ENCODE measurements at regions not wholly inside any gene's neighbourhood (a gene's known extent, or its start where the extent isn't known, plus 50 kb on each side); places are given as distances from the start of the nearest gene placed in this dataset.

- WGBS (ENCODE audit: insufficient coverage, insufficient replicate concordance, low lambda C conversion rate, missing lambda C conversion rate): 10% methylated on average over 4 of the region's 4 CpGs
- no peak overlapping the region for H3K9ac ChIP-seq (ENCODE audit: control insufficient read depth, insufficient read depth, low read length)
- no peaks in the 10 kb centered on the region for H3K27me3 ChIP-seq (replicated peaks in 1 of 2; ENCODE audit: control insufficient read depth in 2 of 2, insufficient read depth in 2 of 2, low read length in 1 of 2)
- CTCF ChIA-PET: no interaction called here
- intact Hi-C loops (cut with micrococcal nuclease; ENCODE audit: unreplicated experiment): no loop called here
- ATAC-seq (no peak), DNase-seq (ENCODE audit: low read depth, low spot score) (no peak), FAIRE-seq (no peak)
- in situ Hi-C loops (cut with MboI): no loop called here
- H3K4me1 ChIP-seq (ENCODE audit: control insufficient read depth, insufficient read depth, low read length): no peaks in the 10 kb centered on the region
- no peak for TF ChIP-seq CHD4 (IDR thresholded peaks at IDR 0.05)
- H3K4me3 ChIP-seq: no peak overlapping the region
- RAD21 ChIA-PET (ENCODE audit: unreplicated experiment): no interaction called here
- H2AFZ ChIP-seq (ENCODE audit: control insufficient read depth, low read depth, low read length): no peak overlapping the region
- H3K79me2 ChIP-seq (ENCODE audit: control insufficient read depth, insufficient read depth, low read length): no peaks in the 10 kb centered on the region
- POLR2A ChIA-PET: no interaction called here
- no peak overlapping the region for H3K27ac ChIP-seq (ENCODE audit: control insufficient read depth, insufficient read depth)
- no peaks in the 10 kb centered on the region for H3K9me3 ChIP-seq (replicated peaks; ENCODE audit: control insufficient read depth, insufficient read depth, low read length)
- no TSS peak for BruUV-seq (replicated peaks)
- no peaks in the 10 kb centered on the region for H4K20me1 ChIP-seq (ENCODE audit: control insufficient read depth, insufficient read depth)
- SMC1A ChIA-PET (ENCODE audit: uncharacterized antibody, unreplicated experiment): no interaction called here
- no peak overlapping the region for H3K4me2 ChIP-seq (ENCODE audit: control insufficient read depth, insufficient read depth)
- H3K36me3 ChIP-seq (ENCODE audit: control insufficient read depth in 2 of 2, insufficient read depth in 2 of 2, low read length in 1 of 2): no peaks in the 10 kb centered on the region
These were observed 509.4 kb downstream of the NFIB start for GRCh38 chr9:13804532-13804931.

GRCh38 chr9:13800776-13801175, 513.2 kb downstream of the NFIB start:
- no peaks in the 10 kb centered on the region for H3K9me3 ChIP-seq (replicated peaks; ENCODE audit: control insufficient read depth, insufficient read depth, low read length)
- no peak overlapping the region for H3K4me3 ChIP-seq
- WGBS (ENCODE audit: insufficient coverage, insufficient replicate concordance, low lambda C conversion rate, missing lambda C conversion rate): 24% methylated on average over 3 of the region's 3 CpGs
- intact Hi-C loops (cut with micrococcal nuclease; ENCODE audit: unreplicated experiment) (no loop called here), in situ Hi-C loops (cut with MboI) (no loop called here)
- BruUV-seq (replicated peaks): no TSS peak
- SMC1A ChIA-PET (ENCODE audit: uncharacterized antibody, unreplicated experiment): no interaction called here
- no peaks in the 10 kb centered on the region for H3K27me3 ChIP-seq (replicated peaks in 1 of 2; ENCODE audit: control insufficient read depth in 2 of 2, insufficient read depth in 2 of 2, low read length in 1 of 2)
- H3K9ac ChIP-seq (ENCODE audit: control insufficient read depth, insufficient read depth, low read length): no peak overlapping the region
- H4K20me1 ChIP-seq (ENCODE audit: control insufficient read depth, insufficient read depth): no peaks in the 10 kb centered on the region
- H3K4me1 ChIP-seq (ENCODE audit: control insufficient read depth, insufficient read depth, low read length): no peaks in the 10 kb centered on the region
- no peak for ATAC-seq
- POLR2A ChIA-PET: no interaction called here
- no peak for FAIRE-seq
- no peak for DNase-seq (ENCODE audit: low read depth, low spot score)
- H3K79me2 ChIP-seq (ENCODE audit: control insufficient read depth, insufficient read depth, low read length): no peaks in the 10 kb centered on the region
- RAD21 ChIA-PET (ENCODE audit: unreplicated experiment): no interaction called here
- H3K4me2 ChIP-seq (ENCODE audit: control insufficient read depth, insufficient read depth): no peak overlapping the region
- H3K36me3 ChIP-seq (ENCODE audit: control insufficient read depth in 2 of 2, insufficient read depth in 2 of 2, low read length in 1 of 2): no peaks in the 10 kb centered on the region
- CTCF ChIA-PET: no interaction called here
- no peak overlapping the region for H3K27ac ChIP-seq (ENCODE audit: control insufficient read depth, insufficient read depth)
- H2AFZ ChIP-seq (ENCODE audit: control insufficient read depth, low read depth, low read length): no peak overlapping the region
- no peak for TF ChIP-seq USF1 (IDR thresholded peaks at IDR 0.05; ENCODE audit: borderline replicate concordance, extremely low read length, insufficient read depth, low read depth, low read length)
- no peak for TF ChIP-seq POU2F2 (IDR thresholded peaks at IDR 0.05; ENCODE audit: borderline replicate concordance, low read depth, low read length)
- TF ChIP-seq NFYA (IDR thresholded peaks at IDR 0.05; ENCODE audit: borderline replicate concordance, low read depth, low read length): no peak
- TF ChIP-seq RAD51 (IDR thresholded peaks at IDR 0.05): no peak
- no peak for TF ChIP-seq RFX5 (IDR thresholded peaks at IDR 0.05; ENCODE audit: low read depth, low read length)
- TF ChIP-seq EP300 (IDR thresholded peaks at IDR 0.05; ENCODE audit: borderline replicate concordance in 1 of 2, control insufficient read depth in 1 of 2, low read depth in 2 of 2, low read length in 2 of 2): no peak
- TF ChIP-seq SPI1 (IDR thresholded peaks at IDR 0.05; ENCODE audit: borderline replicate concordance, insufficient read depth, low read depth, low read length): no peak
- no peak for TF ChIP-seq ZNF592 (IDR thresholded peaks at IDR 0.05)
- TF ChIP-seq JUNB (IDR thresholded peaks at IDR 0.05): no peak
- TF ChIP-seq STAT3 (IDR thresholded peaks at IDR 0.05; ENCODE audit: low read depth, low read length): no peak
- TF ChIP-seq HDGF (IDR thresholded peaks at IDR 0.05): no peak
- no peak for TF ChIP-seq CREB1 (IDR thresholded peaks at IDR 0.05; ENCODE audit: low read depth)
- TF ChIP-seq SMAD1 (IDR thresholded peaks at IDR 0.05; ENCODE audit: low read depth, partially characterized antibody): no peak
- TF ChIP-seq NFXL1 (IDR thresholded peaks at IDR 0.05; ENCODE audit: borderline replicate concordance): no peak
